Right lung (tissue), 2 donors: ENCODE measurements at regions not wholly inside any gene's neighbourhood (a gene's known extent, or its start where the extent isn't known, plus 50 kb on each side); places are given as distances from the start of the nearest gene placed in this dataset.
"Not testable (repeated sequence)": the region's sequence is repeated elsewhere in the genome, so short reads cannot be mapped to it uniquely, and the experiment has no call there.

ENCODE experiments used
- DNase-seq, 2 donors: peaks; one replicate each; pipeline ENCODE4 v3.0.0-alpha.2; 2013

DNA sequence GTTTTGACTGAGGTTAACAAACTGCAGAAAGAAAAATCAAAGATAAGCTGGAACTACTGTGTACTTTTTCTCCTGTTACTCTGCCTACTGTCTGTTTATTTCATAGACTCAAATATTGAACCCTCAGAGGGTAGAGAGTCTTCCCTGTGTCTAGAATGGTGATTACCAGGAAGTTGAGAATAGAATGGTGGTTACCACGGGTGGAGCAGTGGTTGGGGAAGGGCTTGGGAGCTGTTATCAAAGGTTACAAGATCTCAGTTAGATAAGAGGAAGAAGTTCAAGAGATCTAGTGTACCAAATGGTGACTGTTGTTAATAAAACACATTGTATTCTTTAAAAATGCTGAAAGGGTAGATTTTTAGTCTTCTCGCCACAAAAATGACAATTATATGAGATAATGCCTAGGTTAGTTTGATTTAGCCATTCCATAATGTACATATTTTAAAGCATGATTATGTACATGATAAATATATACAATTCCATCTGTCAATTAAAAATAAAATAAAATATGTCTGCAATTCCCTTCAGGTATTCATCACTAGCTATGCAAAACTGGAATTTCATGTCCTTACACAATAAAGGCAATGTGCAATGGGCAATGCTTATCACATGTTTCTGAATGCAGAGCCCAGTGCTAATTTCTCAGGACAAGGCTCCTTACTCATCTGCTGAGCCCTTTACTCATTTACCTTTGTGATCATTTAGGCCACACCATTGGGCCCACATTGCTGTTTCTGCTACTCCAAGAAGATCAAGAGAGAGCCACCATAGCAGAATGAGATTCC lies 474.3 kb upstream of the CAMK1G start:
- DNase-seq: no peak

DNA sequence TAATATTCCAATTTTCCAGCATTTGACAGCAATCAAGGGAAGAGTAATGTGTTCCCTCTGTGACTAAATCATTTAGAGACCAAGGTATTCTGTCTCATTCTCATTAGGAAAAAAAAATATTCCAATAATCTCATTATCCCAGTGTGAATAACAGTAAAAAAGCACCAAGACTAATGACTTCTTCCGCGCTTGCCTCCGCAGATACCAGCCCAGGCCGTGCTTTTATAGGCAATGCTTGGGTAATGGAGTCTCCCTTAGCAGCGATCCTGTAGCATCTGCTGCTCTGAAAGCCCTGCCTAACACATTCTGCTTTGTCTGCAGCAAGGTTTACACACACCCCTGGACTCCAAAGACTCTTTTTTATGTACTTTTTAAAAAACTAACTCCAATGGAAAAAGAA lies 470.0 kb upstream of the CAMK1G start:
- no peak for DNase-seq

DNA sequence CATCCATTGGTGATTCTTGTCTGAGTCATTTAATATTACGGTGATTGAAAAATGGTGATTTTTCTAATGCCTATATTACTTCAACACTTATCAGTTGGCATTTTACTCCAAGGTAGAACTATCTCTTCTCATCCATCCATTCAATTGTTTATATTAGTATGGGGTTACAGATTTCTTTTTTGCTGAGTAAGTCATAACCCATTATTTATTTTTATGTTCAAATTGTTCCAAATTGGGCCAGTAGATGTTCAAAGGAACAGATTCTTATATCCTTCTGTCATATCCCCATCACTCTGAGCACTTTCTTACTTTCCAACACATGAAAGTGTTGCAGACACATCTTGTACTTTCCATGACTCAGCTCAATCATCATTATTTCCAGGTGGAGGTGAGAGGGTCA lies 466.8 kb upstream of the CAMK1G start:
- DNase-seq: no peak

DNA sequence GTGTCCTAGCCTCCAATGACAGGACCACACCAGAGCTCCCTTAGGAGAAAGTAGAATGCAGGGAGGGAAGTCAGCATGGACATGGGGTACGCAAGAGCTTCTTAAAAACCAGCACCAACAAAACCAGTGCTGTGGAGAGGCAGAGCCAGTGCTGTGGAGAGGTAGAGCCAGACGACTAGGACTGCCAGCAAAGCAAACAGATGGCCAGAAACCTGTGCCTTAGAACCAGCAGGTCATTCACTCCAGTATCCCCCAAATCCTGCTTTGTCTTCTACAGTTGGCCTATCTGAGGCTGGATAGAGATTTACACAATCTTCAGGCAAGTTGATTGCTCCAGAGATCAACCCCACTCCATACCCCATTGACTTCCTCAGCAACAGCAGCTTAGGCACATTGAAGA lies 459.9 kb upstream of the CAMK1G start:
- no peak for DNase-seq

DNA sequence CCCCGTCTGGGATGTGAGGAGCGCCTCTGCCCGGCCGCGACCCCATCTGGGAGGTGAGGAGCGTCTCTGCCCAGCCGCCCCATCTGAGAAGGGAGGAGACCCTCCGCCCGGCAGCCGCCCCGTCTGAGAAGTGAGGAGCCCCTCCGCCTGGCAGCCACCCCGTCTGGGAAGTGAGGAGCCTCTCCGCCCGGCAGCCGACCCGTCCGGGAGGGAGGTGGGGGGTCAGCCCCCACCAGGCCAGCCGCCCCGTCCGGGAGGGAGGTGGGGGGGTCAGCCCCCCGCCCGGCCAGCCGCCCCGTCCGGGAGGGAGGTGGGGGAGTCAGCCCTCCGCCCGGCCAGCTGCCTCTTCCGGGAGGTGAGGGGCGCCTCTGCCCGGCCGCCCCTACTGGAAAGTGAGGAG lies 454.4 kb upstream of the CAMK1G start:
- DNase-seq: not testable (repeated sequence)

DNA sequence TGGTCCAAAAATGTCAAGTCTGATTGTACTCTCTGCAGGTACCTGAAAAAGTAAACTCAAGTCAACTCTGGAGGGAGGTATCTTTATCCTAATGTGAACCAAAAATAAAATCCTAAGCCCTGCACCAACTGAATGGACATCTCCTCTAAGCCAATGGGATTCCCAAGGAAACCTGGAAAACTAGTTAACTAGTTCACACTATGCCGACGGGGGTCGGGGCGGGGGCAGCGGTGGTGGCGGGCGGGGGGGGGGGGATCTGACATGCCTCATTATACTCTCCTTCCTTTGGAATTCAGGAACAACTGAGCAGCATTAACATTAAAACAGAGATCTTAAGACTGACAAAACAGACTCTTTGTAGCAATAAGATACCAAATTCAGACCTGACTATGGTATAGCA lies 452.6 kb upstream of the CAMK1G start:
- no peak for DNase-seq

DNA sequence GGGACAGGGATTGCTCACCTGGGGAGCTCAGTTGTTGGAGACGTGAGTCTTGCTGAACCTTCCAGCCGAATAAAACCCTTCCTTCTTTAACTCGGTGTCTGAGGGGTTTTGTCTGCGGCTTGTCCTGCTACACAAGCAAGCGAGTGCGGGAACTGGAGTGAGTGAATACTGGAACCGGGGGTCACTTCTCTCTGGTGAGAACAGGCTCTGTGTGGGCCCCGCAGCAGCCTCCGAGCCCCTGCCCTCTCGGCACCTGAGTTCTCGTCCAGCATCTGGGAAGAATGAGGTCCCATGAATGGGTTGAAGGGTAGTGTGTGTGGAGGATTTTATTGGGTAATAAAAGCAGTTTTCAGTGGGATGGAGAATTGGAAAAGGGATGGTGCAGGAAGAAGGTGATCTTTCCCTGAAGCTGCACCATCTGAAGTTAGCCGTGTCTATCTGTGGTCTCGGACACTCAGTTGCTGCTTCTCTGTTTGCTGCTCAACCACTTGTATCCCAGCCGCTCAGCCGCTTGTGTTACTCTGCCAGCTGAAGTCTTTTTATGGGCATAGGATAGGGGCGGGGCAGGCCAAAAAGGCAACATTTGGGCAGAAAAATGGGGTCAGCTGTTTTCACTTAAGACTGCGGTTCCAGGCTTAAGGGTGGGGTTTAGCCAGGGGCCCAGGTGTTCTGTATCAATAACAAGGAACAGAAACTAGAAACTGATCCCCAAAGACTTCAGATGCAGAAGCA lies 450.6 kb upstream of the CAMK1G start:
- no peak for DNase-seq

DNA sequence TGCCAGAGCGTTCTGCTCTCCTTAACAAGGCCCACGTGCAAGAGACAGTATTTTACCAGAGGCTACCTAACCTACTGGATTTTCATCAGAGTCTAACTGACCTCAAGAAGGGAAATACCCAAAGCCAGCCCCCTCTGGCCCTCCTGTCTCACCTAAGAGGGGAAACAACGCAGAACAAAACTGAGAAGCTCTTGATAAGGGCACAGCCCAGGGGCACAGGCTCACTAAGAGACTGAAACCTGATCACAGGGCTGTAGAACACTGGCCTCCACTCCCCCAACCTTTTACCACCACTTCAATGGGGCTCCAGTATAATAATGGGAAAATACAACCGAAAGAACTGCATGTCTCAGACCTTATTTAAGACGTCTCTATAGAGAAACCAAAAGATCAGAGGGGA lies 449.5 kb upstream of the CAMK1G start:
- no peak for DNase-seq

DNA sequence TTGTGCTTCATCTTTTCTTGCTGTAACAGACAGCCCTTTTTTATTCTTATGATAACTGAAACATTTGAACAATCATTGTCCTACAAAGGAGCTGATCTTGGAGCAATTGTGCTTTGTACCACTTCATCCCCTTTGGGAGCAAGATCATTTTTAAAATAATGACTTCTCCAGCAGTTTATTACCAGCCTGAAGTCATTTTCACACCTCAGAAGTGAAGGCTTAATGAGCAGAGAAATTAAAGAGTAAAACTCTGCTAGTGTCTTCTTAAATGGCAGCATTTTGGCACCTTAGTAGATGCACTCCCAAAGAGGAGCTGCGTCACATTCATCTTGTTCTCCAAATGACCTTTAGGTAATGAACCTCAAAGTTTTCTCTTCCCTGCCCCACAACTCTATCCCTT lies 439.6 kb upstream of the CAMK1G start:
- no peak for DNase-seq

DNA sequence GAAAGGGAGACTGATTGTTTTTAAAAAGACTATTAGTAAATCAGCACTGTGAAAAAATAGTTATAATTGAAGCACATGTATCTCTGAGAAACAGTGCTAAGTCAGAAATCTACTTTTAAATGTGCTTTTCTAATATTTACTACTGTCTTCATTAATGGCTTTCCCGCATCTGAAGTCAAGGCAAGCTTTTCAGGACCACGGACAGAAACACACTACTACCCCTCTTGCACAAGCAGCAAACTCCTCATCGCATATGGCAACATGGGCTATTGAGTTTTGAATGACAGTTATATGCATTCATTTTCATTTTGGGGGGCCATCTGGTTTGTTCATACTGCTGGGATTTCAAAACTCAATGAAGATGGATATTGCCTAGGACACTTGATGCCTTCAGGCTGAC lies 433.4 kb upstream of the CAMK1G start:
- DNase-seq: peak; percentile 32 to 66

DNA sequence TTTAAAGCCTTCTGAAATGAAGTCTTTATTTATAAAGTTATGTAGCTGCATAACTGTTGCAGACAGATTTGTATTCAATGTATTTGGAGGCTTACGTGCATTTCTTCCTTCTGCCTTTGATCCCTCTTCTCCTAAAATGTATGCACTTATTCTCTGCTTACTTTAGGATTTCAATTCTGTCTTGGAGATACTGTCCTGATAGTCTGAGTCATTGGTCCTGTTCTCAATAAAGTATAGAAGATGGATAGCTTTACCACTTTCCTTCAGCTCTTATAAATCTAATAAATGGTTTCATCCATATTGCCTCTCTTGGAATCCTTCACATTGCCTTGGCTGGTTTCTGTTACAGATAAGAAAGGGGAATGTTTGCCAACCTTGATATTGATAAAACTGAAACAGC lies 430.1 kb upstream of the CAMK1G start:
- no peak for DNase-seq

DNA sequence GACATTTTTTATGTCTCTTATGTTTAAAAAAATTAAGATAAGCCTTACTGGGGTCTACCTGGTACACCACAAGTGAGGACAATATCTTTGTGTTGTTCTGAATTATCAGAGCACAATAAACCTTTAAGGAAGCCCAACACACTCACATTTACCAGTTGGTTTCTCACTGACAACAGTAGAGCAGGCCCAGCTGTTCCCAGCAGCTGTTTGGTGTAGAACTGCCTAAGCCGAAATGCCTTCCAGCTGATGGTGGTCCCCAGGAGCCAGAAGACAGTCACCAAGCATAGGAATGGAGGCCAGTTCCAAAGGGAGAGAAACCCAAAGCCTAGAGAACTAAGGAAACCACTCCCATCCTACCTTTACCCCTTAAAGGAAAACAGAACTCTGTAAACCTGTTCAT lies 428.6 kb upstream of the CAMK1G start:
- no peak for DNase-seq

DNA sequence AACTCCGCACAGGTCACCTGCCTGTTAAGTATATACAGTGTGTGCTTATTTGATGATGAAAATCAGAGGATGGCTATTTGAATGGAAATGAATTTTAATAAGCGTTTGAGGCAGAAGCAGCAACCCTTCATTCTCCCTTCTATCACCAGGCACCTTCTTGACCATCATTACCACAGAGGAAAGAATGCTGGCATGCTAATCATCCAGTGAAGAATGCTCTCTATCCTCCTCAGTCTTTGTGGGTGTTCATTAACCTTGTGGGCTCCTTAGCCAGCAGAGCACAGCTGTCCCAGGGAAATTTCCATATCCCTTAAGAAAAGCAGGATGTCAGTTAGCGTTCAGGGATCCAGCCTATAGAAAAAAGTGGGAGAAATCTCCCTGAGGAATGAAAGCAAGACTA lies 428.0 kb upstream of the CAMK1G start:
- no peak for DNase-seq

DNA sequence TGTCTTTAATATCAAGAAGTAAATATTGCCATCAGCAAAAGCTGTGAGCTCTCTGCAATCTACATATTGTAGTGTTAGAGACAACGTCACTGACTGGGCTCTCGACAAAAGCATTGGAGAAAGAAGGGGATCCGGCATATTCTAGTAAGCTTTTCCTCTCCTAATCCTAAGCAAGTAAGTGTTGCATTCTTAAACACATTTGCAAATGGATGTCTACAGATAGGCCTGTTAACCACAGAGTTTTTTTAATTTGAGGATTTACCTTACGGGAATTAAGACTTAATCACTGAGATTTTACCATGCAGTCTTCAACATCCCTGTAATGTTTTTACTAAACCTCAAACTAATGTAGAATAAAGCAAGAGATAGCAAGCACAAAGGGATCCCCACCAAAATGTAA lies 426.5 kb upstream of the CAMK1G start:
- DNase-seq: no peak

DNA sequence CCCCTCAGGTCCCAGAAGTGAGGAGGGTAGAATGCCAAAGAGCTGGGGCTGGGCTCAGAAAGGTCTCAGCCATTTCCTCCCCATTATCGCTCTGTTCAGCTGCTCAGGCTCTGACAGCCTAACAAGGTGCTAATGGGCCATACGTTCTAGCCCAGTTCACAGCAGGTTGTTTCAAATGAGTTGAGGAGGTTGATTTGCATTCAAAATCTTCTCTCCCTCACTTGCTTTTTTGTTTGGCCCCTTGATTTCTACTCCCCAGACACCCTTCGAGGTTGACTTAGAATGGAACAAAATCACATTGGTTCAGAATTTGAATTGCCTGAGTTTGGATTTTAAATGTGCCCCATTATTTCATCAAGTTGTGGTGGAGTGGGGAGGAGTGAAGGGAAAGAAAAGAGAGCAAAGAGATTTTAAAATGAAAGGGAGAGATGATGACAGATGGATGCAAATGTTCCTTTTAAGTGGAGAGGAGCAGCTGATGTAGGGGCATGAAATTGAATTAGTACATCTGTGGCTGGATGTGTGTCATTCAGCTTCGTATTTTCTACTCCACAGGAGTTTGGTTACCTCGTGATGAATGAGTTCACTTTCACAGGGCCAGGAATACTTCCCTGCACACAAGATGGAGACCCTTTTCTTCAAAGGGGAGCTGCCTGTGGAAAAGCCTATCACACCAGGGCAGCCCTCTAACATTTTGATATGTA lies 425.8 kb upstream of the CAMK1G start:
- DNase-seq: no peak

DNA sequence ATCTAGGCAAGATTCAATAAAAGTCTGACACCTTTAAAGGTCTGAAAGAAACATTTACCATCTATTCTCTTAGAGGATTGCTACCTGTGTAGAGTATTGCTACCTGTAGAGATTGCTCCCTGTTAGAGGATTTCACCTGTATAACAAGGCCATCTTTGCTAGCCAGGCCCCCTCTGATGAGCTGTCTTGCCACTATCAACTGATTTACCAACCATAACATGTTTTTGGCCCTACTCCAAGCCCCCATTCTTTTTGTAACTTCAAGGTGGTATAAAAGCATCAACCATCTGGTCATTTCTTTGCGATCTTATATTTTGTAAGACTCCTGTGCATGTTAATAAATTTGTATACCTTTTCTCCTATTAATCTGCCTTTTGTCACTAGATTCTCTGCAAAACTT lies 424.7 kb upstream of the CAMK1G start:
- no peak for DNase-seq

DNA sequence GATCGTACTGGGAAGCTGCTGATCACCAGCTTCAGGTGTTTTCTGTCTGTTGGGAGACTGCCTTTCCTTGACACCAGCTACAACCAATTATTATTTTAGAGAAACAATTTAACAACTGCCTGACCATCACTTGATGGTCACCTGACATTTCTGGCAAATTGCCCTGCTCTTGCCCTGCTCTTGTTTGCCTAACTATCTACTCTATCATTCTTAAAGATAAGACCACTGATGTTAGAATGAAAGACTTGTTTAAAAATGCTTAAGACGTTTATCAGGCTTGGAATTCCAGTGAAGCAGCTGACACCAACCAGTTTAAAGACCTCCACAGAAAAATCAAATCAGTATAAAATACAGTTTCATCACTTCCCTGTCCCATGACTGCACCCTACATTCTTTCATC lies 423.3 kb upstream of the CAMK1G start:
- DNase-seq: no peak

DNA sequence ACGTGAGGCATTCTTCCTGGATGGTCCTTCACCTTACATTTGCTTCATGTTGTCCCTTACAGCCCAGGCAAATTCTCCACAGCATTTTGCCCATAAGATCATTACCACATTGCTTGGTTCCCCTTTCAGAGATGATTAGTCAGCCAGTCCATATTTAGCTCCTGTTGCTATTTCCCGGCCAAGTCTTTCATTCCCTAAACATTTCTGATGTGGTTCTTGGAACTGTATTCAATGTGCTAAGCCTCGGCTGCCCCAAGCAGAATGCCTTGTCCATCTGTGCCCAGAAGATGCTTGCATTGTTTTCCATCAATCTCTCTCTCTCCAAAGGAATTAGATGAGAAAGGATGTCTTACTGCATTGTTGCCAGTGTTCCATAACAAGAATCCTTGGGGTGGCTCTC lies 420.9 kb upstream of the CAMK1G start:
- DNase-seq: no peak

DNA sequence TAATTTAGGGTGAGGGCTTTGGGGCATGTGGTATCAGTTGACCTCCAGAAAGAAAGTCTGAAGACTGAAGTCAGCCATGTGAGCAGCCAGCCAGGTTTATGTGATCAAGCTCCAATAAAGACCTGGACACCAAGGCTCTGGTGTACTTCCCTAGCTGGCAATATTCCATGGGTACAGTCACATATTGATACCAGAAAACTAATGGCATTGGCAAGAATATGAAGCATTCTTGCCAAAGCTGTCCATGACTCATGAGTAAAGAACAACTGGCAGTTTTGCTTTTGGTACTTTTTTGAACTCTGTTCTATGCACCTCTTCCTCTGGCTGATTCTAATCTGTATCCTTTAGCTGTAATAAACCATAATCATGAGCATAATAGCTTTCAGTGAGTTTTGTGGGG lies 415.3 kb upstream of the CAMK1G start:
- DNase-seq: no peak

DNA sequence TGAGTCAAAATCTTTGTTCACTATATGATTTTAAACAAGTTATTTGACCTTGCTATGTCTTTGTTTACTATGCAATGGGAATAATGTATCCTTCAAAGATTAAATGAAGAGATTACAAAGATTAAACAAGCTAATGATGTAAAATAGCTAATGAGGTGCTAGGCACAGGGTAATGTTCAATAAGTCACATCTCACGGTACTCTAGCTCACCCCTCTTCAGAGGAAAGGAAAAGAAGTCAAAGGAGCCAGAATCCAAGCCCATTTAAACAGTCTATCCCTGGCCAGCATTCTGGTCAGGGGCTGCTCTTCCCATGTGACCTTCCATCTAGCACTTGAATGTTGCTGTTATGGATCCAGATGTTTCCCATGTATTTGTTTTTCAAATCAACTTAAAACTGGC lies 412.4 kb upstream of the CAMK1G start:
- peak; percentile 6 to 8 for DNase-seq

DNA sequence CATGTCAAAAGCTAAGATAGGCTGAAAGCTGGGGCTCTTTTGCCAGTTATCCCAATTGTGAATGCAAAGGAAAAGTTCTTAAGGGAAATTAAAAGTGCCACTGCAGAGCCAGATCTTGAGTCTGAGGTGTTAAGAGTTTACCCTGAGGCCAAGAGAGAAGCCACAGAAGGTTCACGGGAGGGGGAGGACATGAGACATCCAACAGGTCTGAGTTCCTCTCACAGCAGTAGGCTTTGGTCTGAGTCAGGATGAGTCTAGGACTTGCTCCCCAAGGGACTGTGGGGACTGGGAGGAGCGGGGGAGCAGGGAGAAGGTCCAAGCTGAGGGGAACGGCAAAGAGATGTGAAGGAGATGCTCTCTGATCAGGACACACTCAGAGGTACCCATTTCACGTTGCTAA lies 411.2 kb upstream of the CAMK1G start:
- no peak for DNase-seq

DNA sequence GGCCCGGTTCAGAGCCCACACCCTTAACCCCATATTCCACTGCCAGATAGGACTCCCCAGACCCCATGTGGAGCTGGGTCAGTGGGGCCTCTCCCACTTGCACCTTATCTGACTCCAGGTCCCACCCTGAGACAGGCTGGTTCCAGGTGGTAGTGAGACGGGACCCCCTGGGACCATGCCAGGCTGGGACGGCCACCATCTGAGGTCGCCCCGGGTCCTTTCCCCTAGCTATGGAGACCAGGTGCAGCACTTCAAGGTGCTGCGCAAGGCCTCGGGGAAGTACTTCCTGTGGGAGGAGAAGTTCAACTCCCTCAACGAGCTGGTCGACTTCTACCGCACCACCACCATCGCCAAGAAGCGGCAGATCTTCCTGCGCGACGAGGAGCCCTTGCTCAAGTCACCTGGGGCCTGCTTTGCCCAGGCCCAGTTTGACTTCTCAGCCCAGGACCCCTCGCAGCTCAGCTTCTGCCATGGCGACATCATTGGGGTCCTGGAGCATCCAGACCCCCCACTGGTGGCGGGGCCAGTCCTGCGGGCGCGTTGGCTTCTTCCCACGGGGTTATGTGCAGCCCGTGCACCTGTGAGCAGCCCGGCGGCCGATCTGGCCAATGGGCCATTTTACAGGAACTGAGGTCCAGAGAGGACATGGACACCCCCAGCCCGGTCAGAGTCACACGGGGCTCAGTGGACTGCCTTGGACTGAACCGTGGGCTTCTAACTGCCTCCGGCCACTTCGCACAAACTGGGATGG lies 410.5 kb upstream of the CAMK1G start:
- not testable (repeated sequence) for DNase-seq
